Lower lobe of right lung (tissue), 2 donors: ENCODE measurements at regions not wholly inside any gene's neighbourhood (a gene's known extent, or its start where the extent isn't known, plus 50 kb on each side); places are given as distances from the start of the nearest gene placed in this dataset.

Experiments used
- ATAC-seq, 2 donors: fragments of 200-7000 bp; cut with Tn5 transposase; one replicate each; pipeline ENCODE4 v1.9.1; 2020 to 2022; ENCODE audit warnings: mild to moderate bottlenecking in 2 of 2, moderate library complexity in 2 of 2
- DNase-seq: peaks from one replicate; pipeline ENCODE4 v3.0.0-alpha.2; 2020
- H3K27ac ChIP-seq: fragments of 200-600 bp; one replicate; pipeline ENCODE4 v1.8.0; 2022
- H3K27me3 ChIP-seq: fragments of 200-600 bp; one replicate; pipeline ENCODE4 v1.8.0; 2022; ENCODE audit warnings: low read depth
- H3K36me3 ChIP-seq: fragments of 200-600 bp; one replicate; pipeline ENCODE4 v1.8.0; 2022; ENCODE audit warnings: mild to moderate bottlenecking
- H3K4me1 ChIP-seq: fragments of 200-600 bp; one replicate; pipeline ENCODE4 v1.8.0; 2022
- H3K4me3 ChIP-seq: fragments of 200-600 bp; one replicate; pipeline ENCODE4 v1.8.0; 2022; ENCODE audit warnings: mild to moderate bottlenecking
- H3K9me3 ChIP-seq: fragments of 200-600 bp; one replicate; pipeline ENCODE4 v1.8.0; 2022
- intact Hi-C: fragments of 100-400 bp; cut with DNase I; formaldehyde crosslinking; loops from one replicate; pipeline ENCODE4 v1.11.0; 2022
- TF ChIP-seq, protein P1 (sequence below): fragments of 200-600 bp; IDR thresholded peaks from one replicate; pipeline ENCODE4 v1.8.0; 2022; ENCODE audit warnings: antibody characterized with exemption, mild to moderate bottlenecking
- donor health status: DM: no; HTN: yes; CAD: no; lungs with severe emphysema.

DNA sequence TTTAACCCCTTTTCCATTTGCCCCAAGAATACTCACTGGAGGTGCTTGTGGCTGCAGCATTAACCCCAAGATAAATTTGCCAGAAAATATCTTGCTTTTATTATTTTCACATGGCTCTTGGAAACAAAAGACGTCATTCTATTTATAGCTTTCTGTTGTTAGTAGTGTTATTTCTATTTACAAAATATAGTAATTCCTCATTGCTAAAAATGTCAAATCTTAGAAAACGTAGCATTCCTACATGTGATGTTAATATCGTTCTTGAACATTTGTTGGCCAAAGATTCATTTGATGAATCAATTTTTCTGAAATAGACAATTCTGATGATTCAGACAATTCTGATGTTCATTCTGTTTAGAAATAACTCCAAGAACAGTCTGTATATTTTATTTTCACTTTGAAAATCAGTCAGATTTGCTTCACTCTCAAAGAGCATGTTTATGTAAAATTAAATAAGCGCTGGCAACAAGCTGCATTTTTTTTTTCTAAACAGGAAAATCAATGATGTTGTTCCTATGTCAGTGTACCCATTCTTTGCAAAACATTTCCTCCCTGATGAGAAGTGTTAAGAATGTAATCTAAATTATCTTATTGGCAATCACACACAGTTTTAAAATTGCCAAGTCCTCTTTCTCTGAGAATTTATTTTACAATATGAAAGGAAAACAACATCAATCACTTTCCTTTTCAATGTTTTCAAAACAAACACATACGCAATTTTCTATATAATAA, 334.0 kb downstream of the KCTD12 start:
- H3K36me3 ChIP-seq = no peaks in the 10 kb centered on the region
- H3K9me3 ChIP-seq = no peaks in the 10 kb centered on the region
- no peak for ATAC-seq
- H3K27me3 ChIP-seq = no peaks in the 10 kb centered on the region
- intact Hi-C loops = no loop called here
- no peak for DNase-seq
- no peak overlapping the region for H3K27ac ChIP-seq
- TF ChIP-seq, protein P1, sequence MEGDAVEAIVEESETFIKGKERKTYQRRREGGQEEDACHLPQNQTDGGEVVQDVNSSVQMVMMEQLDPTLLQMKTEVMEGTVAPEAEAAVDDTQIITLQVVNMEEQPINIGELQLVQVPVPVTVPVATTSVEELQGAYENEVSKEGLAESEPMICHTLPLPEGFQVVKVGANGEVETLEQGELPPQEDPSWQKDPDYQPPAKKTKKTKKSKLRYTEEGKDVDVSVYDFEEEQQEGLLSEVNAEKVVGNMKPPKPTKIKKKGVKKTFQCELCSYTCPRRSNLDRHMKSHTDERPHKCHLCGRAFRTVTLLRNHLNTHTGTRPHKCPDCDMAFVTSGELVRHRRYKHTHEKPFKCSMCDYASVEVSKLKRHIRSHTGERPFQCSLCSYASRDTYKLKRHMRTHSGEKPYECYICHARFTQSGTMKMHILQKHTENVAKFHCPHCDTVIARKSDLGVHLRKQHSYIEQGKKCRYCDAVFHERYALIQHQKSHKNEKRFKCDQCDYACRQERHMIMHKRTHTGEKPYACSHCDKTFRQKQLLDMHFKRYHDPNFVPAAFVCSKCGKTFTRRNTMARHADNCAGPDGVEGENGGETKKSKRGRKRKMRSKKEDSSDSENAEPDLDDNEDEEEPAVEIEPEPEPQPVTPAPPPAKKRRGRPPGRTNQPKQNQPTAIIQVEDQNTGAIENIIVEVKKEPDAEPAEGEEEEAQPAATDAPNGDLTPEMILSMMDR = no peak
- H3K4me3 ChIP-seq = no peak overlapping the region
- H3K4me1 ChIP-seq = no peaks in the 10 kb centered on the region

DNA sequence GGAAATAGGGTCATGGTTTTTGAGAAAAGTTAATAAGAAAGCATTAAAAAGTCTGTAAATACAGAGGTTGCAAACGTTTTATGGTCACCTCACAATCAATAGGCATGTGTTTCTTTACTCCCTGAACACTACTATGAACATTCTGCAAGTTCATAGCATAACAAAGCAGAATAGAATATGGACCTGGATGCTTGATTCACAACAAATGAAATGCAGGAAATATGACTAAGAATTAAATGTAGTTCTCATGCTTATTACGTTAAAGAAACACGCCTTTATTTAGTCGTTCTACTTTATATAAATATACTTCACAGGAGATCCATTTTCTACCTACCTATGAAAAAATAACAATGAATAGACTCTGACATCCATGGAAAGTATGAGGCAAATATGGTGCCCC, 344.0 kb downstream of the KCTD12 start:
- ATAC-seq (no peak), DNase-seq (no peak)
- intact Hi-C loops = no loop called here
- H3K36me3 ChIP-seq = no peaks in the 10 kb centered on the region
- H3K9me3 ChIP-seq = no peaks in the 10 kb centered on the region
- no peak overlapping the region for H3K27ac ChIP-seq
- TF ChIP-seq, protein P1 = no peak
- no peaks in the 10 kb centered on the region for H3K4me1 ChIP-seq
- H3K4me3 ChIP-seq = no peak overlapping the region
- H3K27me3 ChIP-seq = no peaks in the 10 kb centered on the region

DNA sequence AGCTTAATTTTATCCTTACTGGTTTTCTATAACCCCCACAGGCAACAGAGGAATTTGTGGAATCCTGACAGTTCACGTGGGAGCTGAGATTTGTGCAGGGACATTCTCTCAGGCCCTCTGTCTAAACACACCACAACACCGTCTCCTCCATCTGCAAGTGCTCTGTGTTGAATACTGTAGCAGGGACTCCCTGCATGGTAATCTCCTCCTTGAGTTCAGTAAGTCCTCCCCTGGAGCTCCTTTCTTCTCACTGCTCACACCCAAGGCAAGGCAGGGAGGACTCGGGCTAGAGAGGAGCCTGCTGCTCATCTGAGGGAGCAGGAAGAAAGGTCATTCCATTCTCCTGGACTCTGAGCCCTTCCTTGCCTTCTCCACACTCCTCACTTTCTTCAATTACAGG, 348.2 kb downstream of the KCTD12 start:
- H3K27ac ChIP-seq = no peak overlapping the region
- H3K9me3 ChIP-seq = no peaks in the 10 kb centered on the region
- TF ChIP-seq, protein P1 = no peak
- DNase-seq (no peak), ATAC-seq (no peak)
- no peak overlapping the region for H3K4me3 ChIP-seq
- no peaks in the 10 kb centered on the region for H3K36me3 ChIP-seq
- no peaks in the 10 kb centered on the region for H3K27me3 ChIP-seq
- intact Hi-C loops = no loop called here
- H3K4me1 ChIP-seq = no peaks in the 10 kb centered on the region

DNA sequence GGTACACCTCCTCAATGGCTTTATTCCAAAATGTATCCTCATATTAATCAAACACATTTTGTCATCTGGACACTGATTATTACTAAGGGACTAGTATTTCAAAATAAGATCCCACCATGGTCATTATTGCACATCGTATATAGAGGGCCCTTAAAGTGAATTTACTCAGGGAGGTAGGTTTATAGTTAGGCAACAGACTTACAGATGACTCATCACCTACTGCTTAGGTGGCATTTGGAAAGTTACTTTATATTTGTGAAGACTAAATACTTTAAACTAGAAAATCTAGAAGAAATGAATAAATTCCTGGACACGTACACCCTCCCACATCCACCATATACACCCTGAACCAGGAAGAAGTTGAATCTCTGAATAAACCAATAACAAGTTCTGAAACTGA, 353.0 kb downstream of the KCTD12 start:
- Histone ChIP-seq H3K36me3 (no peaks in the 10 kb centered on the region), H3K27me3 (no peaks in the 10 kb centered on the region), H3K4me1 (no peaks in the 10 kb centered on the region), H3K4me3 (no peak overlapping the region), H3K9me3 (no peaks in the 10 kb centered on the region), H3K27ac (no peak overlapping the region)
- ATAC-seq = no peak
- DNase-seq = no peak
- intact Hi-C loops = no loop called here
- TF ChIP-seq, protein P1 = no peak

DNA sequence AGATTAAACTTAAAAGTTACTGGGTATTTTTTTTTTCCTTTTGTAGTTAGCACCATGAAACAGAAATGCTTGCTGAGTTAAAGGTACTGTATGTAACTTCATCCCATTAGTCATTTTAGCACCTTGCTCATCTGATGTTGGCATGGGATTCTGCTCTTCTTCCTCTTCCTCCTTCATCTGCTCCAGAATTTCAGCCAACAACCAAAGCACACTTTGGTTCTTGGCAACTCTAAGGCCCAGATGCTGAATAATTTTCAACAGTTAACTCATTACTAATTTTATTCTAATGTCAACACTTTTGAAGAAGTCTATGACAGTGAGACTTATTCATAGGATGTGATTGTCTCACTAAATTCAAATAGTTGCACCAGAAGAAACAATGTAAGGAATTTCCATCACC, 359.2 kb downstream of the KCTD12 start:
- H3K4me3 ChIP-seq = no peak overlapping the region
- no peaks in the 10 kb centered on the region for H3K36me3 ChIP-seq
- H3K27me3 ChIP-seq = no peaks in the 10 kb centered on the region
- DNase-seq (no peak), ATAC-seq (no peak)
- no peaks in the 10 kb centered on the region for H3K9me3 ChIP-seq
- intact Hi-C loops = no loop called here
- H3K27ac ChIP-seq = no peak overlapping the region
- TF ChIP-seq, protein P1 = no peak
- no peaks in the 10 kb centered on the region for H3K4me1 ChIP-seq
